GM18870 (cell line): ENCODE measurements at regions not wholly inside any gene's neighbourhood (a gene's known extent, or its start where the extent isn't known, plus 50 kb on each side); places are given as distances from the start of the nearest gene placed in this dataset.

Source experiments
- ATAC-seq: cut with Tn5 transposase; IDR thresholded peaks from one replicate; pipeline ENCODE4 v1.9.1; 2021; ENCODE audit warnings: moderate library complexity; ENCODE audit not compliant: unreplicated experiment

DNA sequence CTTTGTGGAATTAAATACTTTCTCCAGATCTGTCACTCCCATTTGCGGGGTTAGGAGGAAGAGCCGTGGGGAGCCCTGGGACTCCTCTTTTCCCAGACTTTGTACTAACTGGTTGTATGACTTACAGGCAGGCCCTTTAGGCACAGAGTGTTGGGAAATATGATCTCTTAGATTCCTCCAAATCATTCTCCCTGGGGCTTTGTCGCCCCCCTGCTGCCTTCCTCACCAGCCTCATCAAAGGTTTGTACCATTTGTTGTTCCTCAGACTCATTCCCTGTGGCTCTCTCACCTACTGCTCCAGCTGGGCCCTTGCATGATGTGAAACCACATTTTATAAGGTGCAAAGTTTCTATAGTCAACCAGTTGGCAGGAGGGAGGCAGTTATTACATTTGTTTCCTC, 56.4 kb downstream of the CRYGS start:
- ATAC-seq: no peak

DNA sequence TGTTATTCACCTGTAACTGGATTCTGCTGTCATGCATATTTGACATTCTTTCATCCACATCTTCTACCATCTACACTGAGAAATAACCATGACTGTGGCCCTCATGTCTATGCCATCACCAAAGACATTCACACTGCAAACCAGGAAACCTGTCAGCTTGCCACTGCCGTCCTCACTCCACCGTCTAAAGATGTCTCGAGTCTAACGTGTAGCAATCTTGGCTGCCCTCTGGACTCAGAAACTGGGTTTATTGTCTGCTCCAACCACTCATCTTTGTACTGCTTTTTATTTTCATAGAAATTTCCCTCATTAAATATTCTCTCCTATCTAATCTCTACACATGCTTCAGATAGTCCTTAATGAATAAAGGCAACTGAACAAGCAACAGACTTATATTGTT, 57.1 kb downstream of the CRYGS start:
- no peak for ATAC-seq

DNA sequence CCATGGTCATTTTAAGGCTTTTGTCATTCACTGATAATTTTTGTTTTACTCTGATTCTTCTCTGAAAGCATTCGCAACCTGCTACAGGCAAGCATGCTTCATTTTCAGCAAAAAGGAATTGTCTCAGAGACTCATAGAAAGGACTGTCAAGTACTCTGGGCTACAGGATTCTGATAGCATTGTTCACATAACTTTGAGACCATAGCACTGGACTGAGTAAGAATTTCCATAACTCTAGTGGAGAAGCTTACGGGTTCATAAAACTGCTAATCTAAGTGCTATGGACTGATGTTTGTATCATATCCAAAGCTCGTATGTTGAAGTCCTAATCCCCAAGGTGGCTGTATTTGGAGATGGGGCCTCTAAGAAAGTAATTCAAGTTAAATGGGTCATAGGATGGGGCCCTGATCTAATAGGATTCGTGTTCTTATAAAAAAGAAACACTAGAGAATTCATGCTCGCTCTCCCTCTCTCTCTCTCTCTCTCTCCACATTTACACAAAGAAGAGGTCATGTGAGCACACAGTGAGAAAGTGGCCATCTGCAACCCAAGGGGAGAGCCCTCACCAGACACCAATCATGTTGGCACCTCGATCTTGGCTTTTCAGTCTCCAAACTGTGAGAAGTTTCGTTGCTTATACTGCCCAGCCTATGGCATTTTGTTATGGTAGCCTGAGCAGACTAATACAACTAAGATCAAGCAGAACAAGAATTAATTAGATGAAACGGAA, 60.4 kb downstream of the CRYGS start:
- no peak for ATAC-seq

DNA sequence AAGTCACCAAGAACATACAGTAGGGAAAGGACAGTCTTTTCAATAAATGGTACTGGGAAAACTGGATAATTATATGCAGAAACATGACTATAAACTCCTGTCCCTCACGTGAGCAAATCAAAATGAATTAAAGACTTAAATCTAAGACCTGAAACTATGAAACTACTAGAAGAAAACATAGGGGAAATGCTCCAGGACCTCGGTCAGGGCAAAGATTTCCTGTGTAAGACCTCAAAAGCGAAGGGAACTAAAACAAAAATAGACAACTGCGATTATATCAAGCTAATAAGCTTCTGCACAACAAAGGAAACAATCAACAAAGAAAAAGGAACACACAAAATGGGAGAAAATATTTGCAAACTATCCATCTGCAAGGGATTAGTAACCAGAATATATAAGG, 62.7 kb downstream of the CRYGS start:
- ATAC-seq: no peak

DNA sequence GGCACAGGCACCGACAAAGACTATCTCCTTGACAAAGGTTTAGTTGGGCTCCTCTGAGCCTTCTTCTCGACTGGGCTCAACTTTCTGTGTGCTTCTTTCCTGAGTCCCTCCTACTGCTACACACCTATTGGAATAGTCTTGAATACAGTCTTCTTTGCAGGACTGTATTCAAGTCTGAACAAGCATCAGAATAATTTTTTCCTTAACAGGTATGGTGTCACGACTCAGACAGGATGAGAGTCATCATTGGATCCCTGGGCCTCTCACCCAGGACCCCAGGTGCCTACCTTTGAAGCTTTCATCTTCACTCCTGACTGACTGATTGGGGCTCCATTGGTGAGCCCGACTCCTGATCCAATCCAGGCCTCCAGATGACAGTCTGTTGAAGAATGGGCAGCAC, 66.3 kb downstream of the CRYGS start:
- no peak for ATAC-seq

DNA sequence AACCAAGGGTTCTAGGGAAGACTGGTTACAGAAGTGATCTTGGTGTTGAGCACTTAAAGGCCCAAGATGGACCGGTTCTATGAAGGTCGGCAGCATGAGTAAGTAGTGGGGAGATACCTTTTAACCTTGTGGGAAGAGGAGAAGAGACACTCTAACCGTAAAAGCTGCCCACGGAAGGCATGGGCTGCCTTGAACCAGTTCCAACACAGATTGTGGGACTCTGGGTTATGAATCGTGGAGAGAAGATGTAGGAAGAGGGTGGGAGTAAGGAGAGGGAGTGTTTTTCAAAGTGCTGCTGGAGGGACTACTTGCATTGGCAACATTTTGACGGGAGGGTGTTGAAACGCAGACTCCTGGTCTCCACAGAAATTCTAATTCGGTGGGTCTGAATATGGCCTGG, 67.1 kb downstream of the CRYGS start:
- ATAC-seq: no peak

DNA sequence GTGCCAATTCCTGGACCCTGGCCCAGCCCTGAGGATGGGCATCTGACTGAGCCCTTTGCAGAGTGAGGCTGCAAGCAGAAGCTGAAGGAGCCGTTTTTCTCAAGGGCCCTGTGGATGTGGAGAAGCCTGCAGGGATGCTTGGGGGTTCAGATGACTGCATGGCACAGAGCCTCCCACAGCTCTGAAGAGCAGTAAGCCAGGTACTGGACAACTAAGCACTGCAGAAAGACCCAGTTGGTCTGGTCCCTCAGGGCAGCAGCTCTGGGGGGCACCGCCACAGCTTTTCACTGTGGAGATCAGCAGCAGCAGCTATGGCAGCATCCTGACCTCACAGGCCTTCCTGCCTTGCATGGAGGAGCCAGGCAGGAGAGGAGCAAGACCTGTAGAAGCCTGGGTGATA, 67.6 kb downstream of the CRYGS start:
- ATAC-seq: no peak

DNA sequence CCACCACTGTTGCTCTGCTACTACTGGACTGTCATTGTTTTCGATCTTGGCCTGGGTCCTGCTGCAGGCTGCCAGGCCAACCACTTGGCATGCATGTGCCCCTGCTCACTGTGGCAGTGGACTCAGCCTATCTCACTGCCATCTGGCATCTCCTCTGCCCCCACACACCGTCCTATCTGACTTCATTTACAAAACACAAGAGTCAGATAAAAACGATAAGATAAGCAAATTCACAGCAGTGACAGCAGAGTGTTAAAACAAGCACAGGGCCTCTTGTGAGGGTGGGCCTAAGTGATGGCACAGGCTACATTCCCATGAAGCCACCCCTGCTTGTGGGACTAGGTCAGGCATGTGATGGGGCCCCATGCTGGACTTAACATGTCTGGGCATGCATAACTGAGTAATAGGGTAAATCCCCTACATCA, 68.1 kb downstream of the CRYGS start:
- no peak for ATAC-seq

DNA sequence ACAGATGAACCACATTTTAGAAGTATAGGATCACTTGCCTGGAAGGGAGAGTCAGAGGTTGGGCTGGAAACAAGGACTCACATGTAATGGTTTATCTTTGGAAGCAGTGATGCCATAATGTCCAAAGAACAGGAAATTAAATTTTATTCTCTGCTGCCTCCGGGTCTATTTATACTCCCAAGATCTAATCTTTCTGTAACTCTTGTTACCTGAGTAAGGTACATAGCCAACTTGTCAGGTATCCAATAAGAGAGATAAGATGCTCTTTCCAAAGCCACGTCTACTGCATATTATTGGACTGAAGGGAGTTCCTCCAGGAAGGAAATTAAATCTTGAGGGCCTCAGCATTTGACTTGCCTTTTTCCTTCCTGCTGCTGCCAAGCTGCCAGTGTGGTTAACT, 71.0 kb downstream of the CRYGS start:
- no peak for ATAC-seq

DNA sequence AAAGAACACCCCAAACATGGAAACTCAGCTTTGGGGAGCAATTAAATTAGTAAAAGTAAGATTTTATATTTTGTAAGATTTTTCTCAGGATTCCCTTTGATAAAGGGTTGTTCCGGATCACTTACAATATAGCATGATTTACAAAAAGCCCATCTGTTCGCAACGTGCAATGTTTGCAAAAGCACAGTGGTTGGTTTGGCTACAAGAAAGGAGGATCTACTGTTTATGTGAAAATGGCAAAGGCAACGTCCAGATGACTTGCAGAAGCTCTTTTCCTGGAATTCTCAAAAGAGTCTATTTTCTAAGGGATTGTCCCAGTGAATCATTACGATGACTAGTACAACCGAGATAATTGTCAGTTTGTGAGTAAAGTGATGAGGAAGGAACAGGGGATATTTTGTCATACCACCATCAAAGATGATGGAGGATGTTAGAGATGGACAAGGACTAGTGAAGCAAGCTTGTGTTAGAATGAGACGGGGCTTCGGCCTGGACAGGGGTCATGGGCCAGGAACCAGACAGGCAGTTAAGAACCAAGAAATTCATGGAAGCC, 71.6 kb downstream of the CRYGS start:
- ATAC-seq: no peak

DNA sequence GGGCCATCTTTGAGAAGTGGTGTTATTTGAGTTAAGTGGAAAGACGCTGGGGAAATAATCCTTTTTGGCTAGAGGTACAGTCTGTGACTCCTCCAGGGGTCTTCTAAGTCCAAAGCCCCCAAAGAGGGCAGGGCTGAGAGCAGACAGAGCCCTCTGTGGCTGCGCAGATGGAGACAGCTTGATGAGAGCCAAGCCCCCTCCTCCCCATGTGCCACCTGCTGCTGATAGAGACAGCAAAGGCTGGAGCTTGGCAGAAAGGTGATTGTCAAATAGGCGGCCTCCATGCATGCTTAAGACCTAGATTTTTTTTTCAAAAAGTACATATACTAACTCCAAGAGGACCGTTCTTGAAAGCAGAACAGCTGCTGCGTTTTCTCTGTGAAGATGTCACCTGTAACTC, 72.4 kb downstream of the CRYGS start:
- ATAC-seq: no peak

DNA sequence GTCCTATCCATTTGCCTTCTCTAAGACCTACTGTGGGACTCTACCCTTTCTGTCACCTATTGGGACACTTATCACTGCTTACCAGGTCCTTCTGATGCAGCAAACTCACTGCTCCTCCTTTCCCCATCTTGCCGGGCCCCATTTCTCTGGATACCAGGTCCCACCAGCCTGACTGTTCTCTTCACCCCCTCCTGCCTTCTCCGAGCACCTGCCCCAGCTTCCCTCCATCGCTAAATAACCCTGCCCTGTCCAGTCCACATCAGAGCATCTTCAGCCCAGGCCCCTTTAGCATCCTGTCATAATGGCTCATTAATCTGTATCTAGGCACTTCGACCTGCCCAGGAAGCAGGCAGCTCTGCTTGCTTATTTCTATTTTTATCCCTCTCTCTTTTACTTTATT, 74.7 kb downstream of the CRYGS start:
- ATAC-seq: no peak

DNA sequence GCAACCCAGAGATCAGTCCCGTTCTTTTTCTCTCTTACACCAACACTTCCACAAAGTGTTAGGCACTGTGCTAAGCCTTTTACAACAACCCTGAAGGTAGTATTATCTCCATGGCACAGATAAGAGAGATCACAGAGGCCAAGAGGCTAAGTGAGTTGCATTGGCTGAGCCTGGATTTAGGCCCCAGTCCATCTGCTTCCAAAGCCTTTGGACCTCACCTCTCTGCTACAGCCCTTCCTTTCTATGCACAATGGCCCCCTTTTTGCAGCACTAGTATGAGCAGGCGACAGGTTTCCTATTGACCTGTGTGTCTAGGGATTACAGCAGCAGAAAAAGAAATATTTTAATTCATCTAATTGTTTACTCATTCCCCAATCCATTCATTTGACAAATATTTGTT, 76.2 kb downstream of the CRYGS start:
- no peak for ATAC-seq

DNA sequence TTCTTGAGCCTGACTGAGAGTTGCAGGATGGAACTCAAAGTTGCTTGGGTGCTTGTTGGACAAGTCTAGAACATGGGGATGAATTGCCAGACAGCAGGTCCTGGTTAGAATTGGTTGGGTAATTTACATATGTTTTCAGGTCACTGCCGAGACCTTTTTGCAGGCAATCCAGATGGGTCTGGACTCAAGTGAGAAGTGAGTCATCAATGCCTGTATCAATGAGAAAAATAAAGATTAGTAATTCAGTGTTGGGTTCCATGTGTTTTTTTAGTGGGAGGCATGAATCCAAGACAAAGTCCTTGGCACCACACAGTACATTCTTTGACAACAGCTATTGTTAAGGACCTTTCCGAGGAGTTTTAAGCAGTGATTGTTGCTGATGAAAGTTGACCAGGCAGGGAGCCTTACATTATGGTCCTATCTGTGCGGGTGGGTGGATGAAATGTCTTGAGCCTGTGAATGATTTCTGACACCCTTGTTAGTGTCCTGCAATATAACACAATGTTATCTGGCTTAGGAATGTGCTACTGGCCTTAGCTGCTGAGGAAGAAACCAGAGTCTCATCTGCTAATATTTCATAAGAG, 77.7 kb downstream of the CRYGS start:
- no peak for ATAC-seq

DNA sequence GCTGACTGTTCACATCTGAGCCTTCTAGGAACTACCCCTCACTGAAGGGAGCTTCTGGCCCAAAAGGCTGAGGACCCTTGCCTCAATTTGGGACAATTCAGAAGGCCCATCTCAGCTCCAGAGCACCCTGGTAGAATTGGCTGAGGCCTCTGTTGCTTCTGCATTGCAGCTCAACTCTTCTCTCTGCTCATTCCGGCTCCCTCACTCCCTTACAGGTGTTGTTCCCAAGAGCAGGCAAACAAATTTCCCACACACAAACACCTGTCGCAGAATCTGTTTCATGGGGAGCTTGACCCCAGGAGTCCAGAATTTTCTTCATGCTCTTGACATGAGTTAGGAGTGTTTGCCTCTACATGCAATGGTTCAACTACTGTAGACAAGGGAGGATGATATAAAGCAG, 78.7 kb downstream of the CRYGS start:
- ATAC-seq: no peak

DNA sequence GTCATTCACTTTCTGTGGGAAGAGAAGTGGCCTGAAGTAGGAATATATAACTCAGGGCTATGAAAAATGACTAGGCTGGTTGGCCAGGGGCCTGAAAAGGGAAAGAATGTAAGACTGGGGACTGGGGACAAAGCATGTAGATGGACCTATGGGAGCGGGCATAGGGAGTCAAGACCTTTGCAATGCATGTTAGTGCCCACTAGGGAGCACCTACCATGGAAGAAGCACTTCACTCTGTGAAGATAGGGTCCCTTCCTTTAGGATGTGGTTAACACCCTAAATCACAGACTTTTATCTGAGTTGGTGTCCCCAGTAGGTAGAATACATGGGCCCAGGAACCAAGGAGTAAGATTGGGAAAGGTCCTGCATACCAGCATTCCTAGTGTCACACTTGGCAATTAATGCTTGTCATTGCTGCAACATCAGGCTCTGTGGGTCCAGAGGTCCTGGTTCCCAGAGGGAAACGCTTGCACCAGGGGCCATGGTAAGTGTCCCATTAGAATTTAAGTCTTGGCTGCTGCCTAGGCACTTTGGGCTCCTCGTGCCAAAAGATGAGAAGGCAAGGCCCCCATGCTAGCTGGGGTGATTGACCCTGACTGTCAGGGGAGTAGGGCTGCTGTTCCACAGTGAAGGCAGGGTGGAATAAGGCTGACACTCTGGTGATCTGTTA, 79.6 kb downstream of the CRYGS start:
- ATAC-seq: no peak

DNA sequence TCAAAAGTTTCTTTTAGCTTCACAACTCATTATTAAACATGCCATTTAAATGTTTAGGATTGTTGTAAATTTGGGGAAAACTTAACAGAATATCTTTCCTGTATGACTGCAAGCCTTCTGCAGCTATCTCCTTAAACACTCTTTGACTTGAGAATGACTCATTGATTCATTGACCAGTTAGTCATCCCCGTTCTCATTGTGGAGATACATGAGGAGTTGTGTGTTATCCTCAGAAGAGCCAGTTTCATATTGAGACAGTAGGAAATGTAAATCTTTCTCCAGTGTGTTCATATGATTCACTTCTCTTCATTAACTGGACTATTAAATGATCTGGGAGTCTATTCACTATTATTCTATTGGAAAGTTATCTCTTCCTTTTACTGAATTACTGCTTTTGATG, 83.0 kb downstream of the CRYGS start:
- ATAC-seq: no peak

DNA sequence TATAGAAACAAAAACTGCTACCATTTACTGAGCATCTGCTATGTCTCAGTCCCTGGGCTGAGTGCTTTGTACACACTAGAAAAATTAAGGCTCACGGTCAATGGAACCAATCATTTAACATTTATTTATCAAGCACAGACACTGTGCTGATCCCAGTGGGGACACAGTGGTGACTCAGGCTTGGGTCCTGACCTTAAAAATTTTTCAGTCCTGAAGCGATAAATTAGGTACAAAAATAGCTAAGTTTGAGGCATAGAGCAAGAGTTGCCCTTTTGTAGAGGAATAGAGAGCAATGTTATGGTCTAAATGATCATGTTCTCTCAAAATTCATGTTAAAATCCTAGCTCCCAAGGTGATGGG, 85.1 kb downstream of the CRYGS start:
- no peak for ATAC-seq

DNA sequence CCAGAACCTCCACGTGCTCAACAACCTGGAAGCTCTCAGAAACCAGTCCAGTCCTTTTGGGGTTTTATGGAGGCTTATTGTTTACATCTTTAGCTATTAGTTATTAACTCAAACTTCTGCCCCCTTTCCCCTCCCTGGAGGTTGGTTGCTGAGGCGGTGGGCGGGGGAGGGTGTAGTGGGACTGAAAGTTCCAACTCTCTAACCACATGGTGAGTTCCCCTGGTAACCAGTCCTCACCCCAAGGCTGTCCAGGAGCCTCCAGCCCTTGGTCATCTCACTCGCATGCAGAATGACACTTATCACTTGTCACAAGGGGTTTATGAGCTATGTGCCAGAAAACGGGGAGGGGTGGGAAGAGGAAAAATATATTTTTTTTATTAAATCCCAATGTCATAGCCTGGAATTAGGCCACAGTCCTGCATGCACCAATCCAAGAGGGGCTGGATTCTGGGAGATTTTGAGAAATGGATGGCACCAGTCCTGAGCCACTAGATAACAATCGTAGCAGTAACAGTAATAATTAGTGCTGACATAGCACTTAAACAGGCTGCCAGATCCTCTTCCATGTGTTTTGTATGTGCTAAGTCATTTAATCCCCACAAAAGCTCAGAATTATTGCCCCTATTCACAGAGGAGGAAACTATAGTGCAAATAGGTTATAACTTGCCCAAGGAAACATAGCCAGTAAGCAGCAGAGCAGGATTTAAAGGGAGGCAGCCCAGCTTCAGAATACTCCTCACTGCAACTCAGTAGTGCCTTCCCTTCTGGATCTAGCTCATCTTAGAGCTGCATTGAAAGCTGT, 85.7 kb downstream of the CRYGS start:
- ATAC-seq: no peak

DNA sequence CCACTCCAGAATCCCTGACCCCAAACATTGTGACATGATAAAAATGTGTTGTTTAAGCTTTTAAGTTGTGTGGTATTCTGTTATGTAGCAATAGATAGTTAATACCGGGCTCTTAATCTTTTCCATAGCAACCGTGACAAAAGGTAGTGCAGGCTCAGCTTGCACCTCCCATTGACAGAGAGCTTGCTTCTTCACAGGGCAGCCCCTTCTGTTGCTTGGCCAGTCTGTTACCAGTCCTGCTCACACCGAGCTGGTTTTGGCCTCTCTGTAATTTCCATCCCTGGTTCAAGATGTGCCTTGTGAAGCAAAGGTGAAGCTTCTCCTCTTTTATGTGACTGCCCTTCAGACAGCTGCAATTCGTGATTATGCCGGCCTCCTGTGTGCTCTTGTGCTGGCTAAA, 86.9 kb downstream of the CRYGS start:
- ATAC-seq: no peak

DNA sequence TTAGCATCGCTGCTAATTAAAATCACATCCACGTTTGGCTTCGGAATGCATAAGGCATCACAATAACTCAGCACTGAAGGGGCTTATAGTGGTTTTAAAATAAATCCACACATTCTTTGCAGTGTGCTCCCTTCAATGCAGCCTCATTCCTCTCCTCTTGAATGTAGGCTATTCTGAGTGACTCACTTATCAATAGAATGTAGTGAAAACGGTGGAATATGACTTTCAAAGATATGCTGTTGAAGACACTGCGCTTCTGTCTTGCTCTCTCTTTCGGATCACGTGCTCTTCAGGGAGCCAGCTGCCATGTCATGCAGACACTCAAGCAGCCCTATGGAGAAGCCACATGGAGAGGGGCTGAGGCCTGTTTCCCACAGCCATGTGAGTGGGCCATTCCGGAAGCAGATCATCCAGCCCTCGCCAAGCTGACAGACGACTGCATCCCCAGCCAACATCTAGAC, 87.4 kb downstream of the CRYGS start:
- ATAC-seq: no peak
